Breast epithelium (tissue), 4 donors: ENCODE measurements at regions not wholly inside any gene's neighbourhood (a gene's known extent, or its start where the extent isn't known, plus 50 kb on each side); places are given as distances from the start of the nearest gene placed in this dataset.

Experiments
- DNase-seq, 2 donors: peaks; one replicate each; pipeline ENCODE4 v3.0.0-alpha.2; 2019; ENCODE audit warnings: low spot score in 2 of 2
- H3K27ac ChIP-seq, 2 donors: fragments of 200-600 bp; sonication (generic) in 1 of 2; one replicate each; pipeline ENCODE4 v1.5.1; 2016 to 2019; ENCODE audit warnings: mild to moderate bottlenecking in 1 of 2
- H3K27me3 ChIP-seq, 2 donors: fragments of 200-600 bp; sonication (generic) in 1 of 2; one replicate each; pipeline versions ENCODE4 v1.5.1 to v1.6.0; 2017 to 2019; ENCODE audit warnings: control low read depth in 1 of 2, mild to moderate bottlenecking in 1 of 2
- H3K36me3 ChIP-seq: fragments of 200-600 bp; one replicate; pipeline ENCODE4 v1.5.1; 2019
- H3K4me1 ChIP-seq, 2 donors: fragments of 200-600 bp; sonication (generic); one replicate each; pipeline ENCODE4 v1.5.1; 2016 to 2019; ENCODE audit warnings: control low read depth in 1 of 2
- H3K4me3 ChIP-seq, 3 donors: fragments of 200-600 bp; sonication (generic); 1 replicate in 2 of 3; 2 replicates in 1 of 3; pipeline ENCODE4 v1.5.1; 2016 to 2019; ENCODE audit warnings: mild to moderate bottlenecking in 3 of 3, moderate library complexity in 2 of 3
- H3K9me3 ChIP-seq, 2 donors: fragments of 200-600 bp; sonication (generic) in 1 of 2; one replicate each; pipeline ENCODE4 v1.5.1; 2016 to 2019; ENCODE audit warnings: control low read depth in 1 of 2
- CTCF ChIP-seq, 3 donors: fragments of 450-650 bp; IDR thresholded peaks; one replicate each; pipeline ENCODE4 v1.5.1; 2016 to 2017; ENCODE audit warnings: antibody characterized with exemption in 3 of 3, mild to moderate bottlenecking in 3 of 3, moderate library complexity in 3 of 3
- POLR2A ChIP-seq: fragments of 450-650 bp; IDR thresholded peaks from one replicate; pipeline ENCODE4 v1.6.1; 2016; ENCODE audit warnings: antibody characterized with exemption, mild to moderate bottlenecking, moderate library complexity
- POLR2AphosphoS5 ChIP-seq, 3 donors: sonication (generic); formaldehyde crosslinking; IDR thresholded peaks; one replicate each; pipeline ENCODE4 v1.6.1; 2017; ENCODE audit warnings: antibody characterized with exemption in 3 of 3
- intact Hi-C: fragments of 100-400 bp; cut with DNase I; formaldehyde crosslinking; loops from one replicate; pipeline ENCODE4 v1.15.1; 2023; ENCODE audit warnings: low total_unique reads

- Histone ChIP-seq H3K27ac (peak overlapping the region; percentile 50 to 60), H3K4me1 (peaks cover 0 to 9% of the 10 kb centered on the region in 2 donors), H3K9me3 (no peaks in the 10 kb centered on the region), H3K27me3 (no peaks in the 10 kb centered on the region), H3K4me3 (peak overlapping the region in 2 of 3 donors; percentile 41 to 62), H3K36me3 (no peaks in the 10 kb centered on the region)
- no peak for TF ChIP-seq POLR2A
- TF ChIP-seq POLR2AphosphoS5 (IDR thresholded peaks at IDR 0.05) = no peak
- TF ChIP-seq CTCF (IDR thresholded peaks at IDR 0.05) = no peak
- no peak for DNase-seq
- intact Hi-C loops = loop anchor here (10.0 kb wide), 1 partner anchor 625 kb away; no protein-coding TSS in a partner anchor
These were observed 74.7 kb downstream of the CXCL12 start for GRCh38 chr10:44309939-44310761.

- Histone ChIP-seq H3K27me3 (no peaks in the 10 kb centered on the region), H3K36me3 (no peaks in the 10 kb centered on the region), H3K4me3 (no peak overlapping the region), H3K9me3 (no peaks in the 10 kb centered on the region), H3K4me1 (peaks cover 0 to 9% of the 10 kb centered on the region in 2 donors), H3K27ac (no peak overlapping the region)
- no peak for DNase-seq
- no peak for TF ChIP-seq POLR2AphosphoS5 (IDR thresholded peaks at IDR 0.05)
- no peak for TF ChIP-seq POLR2A
- no peak for TF ChIP-seq CTCF (IDR thresholded peaks at IDR 0.05)
- intact Hi-C loops = no loop called here
These were observed 75.5 kb downstream of the CXCL12 start for GRCh38 chr10:44309361-44309760.

GRCh38 chr10:44308935-44309334 is 76.0 kb downstream of the CXCL12 start:
- Histone ChIP-seq H3K4me1 (peaks cover 0 to 9% of the 10 kb centered on the region in 2 donors), H3K36me3 (no peaks in the 10 kb centered on the region), H3K4me3 (no peak overlapping the region), H3K9me3 (no peaks in the 10 kb centered on the region), H3K27ac (no peak overlapping the region), H3K27me3 (no peaks in the 10 kb centered on the region)
- intact Hi-C loops = no loop called here
- no peak for TF ChIP-seq POLR2AphosphoS5 (IDR thresholded peaks at IDR 0.05)
- no peak for TF ChIP-seq POLR2A
- no peak for TF ChIP-seq CTCF (IDR thresholded peaks at IDR 0.05)
- DNase-seq = no peak

- intact Hi-C loops = loop anchor here (2.0 kb wide), 1 partner anchor 73 kb away; no protein-coding TSS in a partner anchor
- Histone ChIP-seq H3K27me3 (no peaks in the 10 kb centered on the region), H3K9me3 (no peaks in the 10 kb centered on the region), H3K4me3 (no peak overlapping the region), H3K4me1 (peaks cover 0 to 9% of the 10 kb centered on the region in 2 donors), H3K27ac (no peak overlapping the region), H3K36me3 (no peaks in the 10 kb centered on the region)
- no peak for DNase-seq
- TF ChIP-seq POLR2AphosphoS5 (IDR thresholded peaks at IDR 0.05) (no peak), POLR2A (no peak), CTCF (IDR thresholded peaks at IDR 0.05) (no peak)
These were observed 77.2 kb downstream of the CXCL12 start for GRCh38 chr10:44307691-44308090.

GRCh38 chr10:44306762-44307161 is 78.1 kb downstream of the CXCL12 start:
- Histone ChIP-seq H3K4me1 (peaks cover 0 to 11% of the 10 kb centered on the region in 2 donors), H3K36me3 (no peaks in the 10 kb centered on the region), H3K4me3 (no peak overlapping the region), H3K9me3 (no peaks in the 10 kb centered on the region), H3K27ac (no peak overlapping the region), H3K27me3 (no peaks in the 10 kb centered on the region)
- no peak for DNase-seq
- intact Hi-C loops = loop anchor here (2.0 kb wide), 1 partner anchor 74 kb away; no protein-coding TSS in a partner anchor
- TF ChIP-seq POLR2AphosphoS5 (IDR thresholded peaks at IDR 0.05) (no peak), CTCF (IDR thresholded peaks at IDR 0.05) (no peak), POLR2A (no peak)
